HL-60 (cell line): ENCODE measurements at regions not wholly inside any gene's neighbourhood (a gene's known extent, or its start where the extent isn't known, plus 50 kb on each side); places are given as distances from the start of the nearest gene placed in this dataset.

ENCODE experiments used
- POLR2AphosphoS5 ChIP-seq: IDR thresholded peaks from 2 replicates; pipeline ENCODE4 v1.6.1; 2012; ENCODE audit warnings: low read depth
- SPI1 ChIP-seq: IDR thresholded peaks from 2 replicates; pipeline ENCODE4 v1.6.1; 2012; ENCODE audit warnings: low read depth, mild to moderate bottlenecking, borderline replicate concordance
- TF ChIP-seq, protein P1 (sequence below): IDR thresholded peaks from one replicate; pipeline ENCODE4 v1.5.1; 2011; ENCODE audit warnings: low read length, control low read depth, inconsistent platforms; ENCODE audit not compliant: insufficient read depth
- TF ChIP-seq, protein P2 (sequence below): IDR thresholded peaks from 2 replicates; pipeline ENCODE4 v1.6.1; 2012; ENCODE audit warnings: low read depth; ENCODE audit not compliant: insufficient replicate concordance

GRCh38 chr9:107907255-107907654 is 417.7 kb upstream of the KLF4 start:
- TF ChIP-seq, protein P1, sequence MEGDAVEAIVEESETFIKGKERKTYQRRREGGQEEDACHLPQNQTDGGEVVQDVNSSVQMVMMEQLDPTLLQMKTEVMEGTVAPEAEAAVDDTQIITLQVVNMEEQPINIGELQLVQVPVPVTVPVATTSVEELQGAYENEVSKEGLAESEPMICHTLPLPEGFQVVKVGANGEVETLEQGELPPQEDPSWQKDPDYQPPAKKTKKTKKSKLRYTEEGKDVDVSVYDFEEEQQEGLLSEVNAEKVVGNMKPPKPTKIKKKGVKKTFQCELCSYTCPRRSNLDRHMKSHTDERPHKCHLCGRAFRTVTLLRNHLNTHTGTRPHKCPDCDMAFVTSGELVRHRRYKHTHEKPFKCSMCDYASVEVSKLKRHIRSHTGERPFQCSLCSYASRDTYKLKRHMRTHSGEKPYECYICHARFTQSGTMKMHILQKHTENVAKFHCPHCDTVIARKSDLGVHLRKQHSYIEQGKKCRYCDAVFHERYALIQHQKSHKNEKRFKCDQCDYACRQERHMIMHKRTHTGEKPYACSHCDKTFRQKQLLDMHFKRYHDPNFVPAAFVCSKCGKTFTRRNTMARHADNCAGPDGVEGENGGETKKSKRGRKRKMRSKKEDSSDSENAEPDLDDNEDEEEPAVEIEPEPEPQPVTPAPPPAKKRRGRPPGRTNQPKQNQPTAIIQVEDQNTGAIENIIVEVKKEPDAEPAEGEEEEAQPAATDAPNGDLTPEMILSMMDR, result no peak
- TF ChIP-seq, protein P2, sequence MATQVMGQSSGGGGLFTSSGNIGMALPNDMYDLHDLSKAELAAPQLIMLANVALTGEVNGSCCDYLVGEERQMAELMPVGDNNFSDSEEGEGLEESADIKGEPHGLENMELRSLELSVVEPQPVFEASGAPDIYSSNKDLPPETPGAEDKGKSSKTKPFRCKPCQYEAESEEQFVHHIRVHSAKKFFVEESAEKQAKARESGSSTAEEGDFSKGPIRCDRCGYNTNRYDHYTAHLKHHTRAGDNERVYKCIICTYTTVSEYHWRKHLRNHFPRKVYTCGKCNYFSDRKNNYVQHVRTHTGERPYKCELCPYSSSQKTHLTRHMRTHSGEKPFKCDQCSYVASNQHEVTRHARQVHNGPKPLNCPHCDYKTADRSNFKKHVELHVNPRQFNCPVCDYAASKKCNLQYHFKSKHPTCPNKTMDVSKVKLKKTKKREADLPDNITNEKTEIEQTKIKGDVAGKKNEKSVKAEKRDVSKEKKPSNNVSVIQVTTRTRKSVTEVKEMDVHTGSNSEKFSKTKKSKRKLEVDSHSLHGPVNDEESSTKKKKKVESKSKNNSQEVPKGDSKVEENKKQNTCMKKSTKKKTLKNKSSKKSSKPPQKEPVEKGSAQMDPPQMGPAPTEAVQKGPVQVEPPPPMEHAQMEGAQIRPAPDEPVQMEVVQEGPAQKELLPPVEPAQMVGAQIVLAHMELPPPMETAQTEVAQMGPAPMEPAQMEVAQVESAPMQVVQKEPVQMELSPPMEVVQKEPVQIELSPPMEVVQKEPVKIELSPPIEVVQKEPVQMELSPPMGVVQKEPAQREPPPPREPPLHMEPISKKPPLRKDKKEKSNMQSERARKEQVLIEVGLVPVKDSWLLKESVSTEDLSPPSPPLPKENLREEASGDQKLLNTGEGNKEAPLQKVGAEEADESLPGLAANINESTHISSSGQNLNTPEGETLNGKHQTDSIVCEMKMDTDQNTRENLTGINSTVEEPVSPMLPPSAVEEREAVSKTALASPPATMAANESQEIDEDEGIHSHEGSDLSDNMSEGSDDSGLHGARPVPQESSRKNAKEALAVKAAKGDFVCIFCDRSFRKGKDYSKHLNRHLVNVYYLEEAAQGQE, result no peak
- no peak for TF ChIP-seq POLR2AphosphoS5
- TF ChIP-seq SPI1, result peak; percentile 62
